ENCODE measurements at regions not wholly inside any gene's neighbourhood (a gene's known extent, or its start where the extent isn't known, plus 50 kb on each side); places are given as distances from the start of the nearest gene placed in this dataset.

- intact Hi-C loops (cut with micrococcal nuclease): no loop called here
- FAIRE-seq: no peak
These were observed 131.1 kb downstream of the NEDD1 start for GRCh38 chr12:97038131-97038530.

More at GRCh38 chr12:97038131-97038530, 131.1 kb downstream of the NEDD1 start:
- Histone ChIP-seq H3K4me1 (ENCODE audit: control insufficient read depth, extremely low read depth, insufficient read depth, low read length) (no peaks in the 10 kb centered on the region), H4K20me1 (replicated peaks; ENCODE audit: control insufficient read depth, extremely low read depth, insufficient read depth, low read length) (no peaks in the 10 kb centered on the region), H3K79me2 (ENCODE audit: control insufficient read depth, insufficient read depth, low read length) (no peaks in the 10 kb centered on the region), H3K9ac (replicated peaks; ENCODE audit: extremely low read depth, insufficient read depth, low read length) (no peak overlapping the region), H3K27me3 (ENCODE audit: control insufficient read depth in 2 of 2, insufficient read depth in 2 of 2, low read length in 2 of 2) (no peaks in the 10 kb centered on the region), H3K9me1 (replicated peaks; ENCODE audit: control insufficient read depth, extremely low read depth, insufficient read depth, low read length) (no peaks in the 10 kb centered on the region), H3K4me3 (replicated peaks in 1 of 3; ENCODE audit: insufficient read depth in 1 of 3, low read depth in 1 of 3, low read length in 3 of 3) (no peak overlapping the region), H3K4me2 (ENCODE audit: insufficient read depth, low read length) (no peak overlapping the region), H3K9me3 (replicated peaks; ENCODE audit: control insufficient read depth, insufficient read depth, low read length) (no peaks in the 10 kb centered on the region), H2AFZ (ENCODE audit: low read depth, low read length) (no peak overlapping the region), H3K36me3 (ENCODE audit: control insufficient read depth in 2 of 2, extremely low read depth in 1 of 2, insufficient read depth in 2 of 2, low read length in 2 of 2) (no peaks in the 10 kb centered on the region), H3K27ac (ENCODE audit: insufficient read depth, low read depth, low read length) (no peak overlapping the region)
- no peak for DNase-seq (ENCODE audit: low read depth, low spot score)
- TF ChIP-seq GATA2 (IDR thresholded peaks at IDR 0.05; ENCODE audit: insufficient read depth, insufficient read length, low read depth, low read length) (no peak), MAX (IDR thresholded peaks at IDR 0.05; ENCODE audit: insufficient read depth, insufficient read length) (no peak), JUN (IDR thresholded peaks at IDR 0.05; ENCODE audit: borderline replicate concordance, insufficient read depth, insufficient read length, low read depth) (no peak), CTCF (IDR thresholded peaks at IDR 0.05; ENCODE audit: extremely low read depth in 1 of 2, insufficient read depth in 1 of 2, low read depth in 1 of 2, low read length in 2 of 2) (no peak), POLR2A (IDR thresholded peaks at IDR 0.05; ENCODE audit: low read depth, low read length) (no peak), FOS (IDR thresholded peaks at IDR 0.05; ENCODE audit: borderline replicate concordance, insufficient read depth, low read length) (no peak), EZH2 (IDR thresholded peaks at IDR 0.05; ENCODE audit: borderline replicate concordance, low read depth, low read length, severe bottlenecking) (no peak), MYC (IDR thresholded peaks at IDR 0.05; ENCODE audit: low read depth, low read length) (no peak)
- CTCF ChIA-PET: no interaction called here
- POLR2A ChIA-PET: no interaction called here
- dilution Hi-C loops (cut with MboI; ENCODE audit: extremely low pct_ligation_motif_present, low sequenced_read_pairs): no loop called here
- no TSS peak for BruUV-seq (replicated peaks)
